Sigmoid colon (tissue), 6 donors: ENCODE measurements at regions not wholly inside any gene's neighbourhood (a gene's known extent, or its start where the extent isn't known, plus 50 kb on each side); places are given as distances from the start of the nearest gene placed in this dataset.

Source experiments
- DNase-seq: peaks from one replicate; pipeline ENCODE4 v3.0.0-alpha.2; 2019
- H3K27ac ChIP-seq, 4 donors: fragments of 200-600 bp; sonication (generic); one replicate each; pipeline ENCODE4 v1.5.1; 2016 to 2019; ENCODE audit warnings: mild to moderate bottlenecking in 1 of 4
- H3K27me3 ChIP-seq, 3 donors: fragments of 200-600 bp; sonication (generic); one replicate each; pipeline ENCODE4 v1.5.1; 2019; ENCODE audit warnings: mild to moderate bottlenecking in 1 of 3
- H3K36me3 ChIP-seq, 4 donors: fragments of 200-600 bp; sonication (generic); one replicate each; pipeline ENCODE4 v1.5.1; 2016 to 2019
- H3K4me1 ChIP-seq, 4 donors: fragments of 200-600 bp; sonication (generic); one replicate each; pipeline ENCODE4 v1.5.1; 2017 to 2019
- H3K4me3 ChIP-seq, 4 donors: fragments of 200-600 bp; sonication (generic); one replicate each; pipeline ENCODE4 v1.5.1; 2017 to 2019; ENCODE audit warnings: mild to moderate bottlenecking in 2 of 4, moderate library complexity in 1 of 4
- H3K9me3 ChIP-seq, 4 donors: fragments of 200-600 bp in 3 of 4; sonication (generic) in 3 of 4; one replicate each; pipeline versions ENCODE4 v1.5.1 to v1.6.1; 2013 to 2019
- CTCF ChIP-seq, 4 experiments: fragments of 450-650 bp in 3 of 4; fragments of 200-600 bp in 1 of 4; IDR thresholded peaks; one replicate each; pipeline ENCODE4 v1.5.1; 2016 to 2019; ENCODE audit warnings: antibody characterized with exemption in 4 of 4, mild to moderate bottlenecking in 3 of 4, moderate library complexity in 2 of 4
- EP300 ChIP-seq, 4 donors: sonication (generic); formaldehyde crosslinking; IDR thresholded peaks; one replicate each; pipeline ENCODE4 v1.6.1; 2017; ENCODE audit warnings: antibody characterized with exemption in 4 of 4
- POLR2A ChIP-seq, 2 donors: fragments of 450-650 bp; IDR thresholded peaks; one replicate each; pipeline ENCODE4 v1.6.1; 2016; ENCODE audit warnings: antibody characterized with exemption in 2 of 2, mild to moderate bottlenecking in 2 of 2, moderate library complexity in 2 of 2
- POLR2AphosphoS5 ChIP-seq, 4 donors: sonication (generic); formaldehyde crosslinking; IDR thresholded peaks; one replicate each; pipeline ENCODE4 v1.6.1; 2017; ENCODE audit warnings: antibody characterized with exemption in 4 of 4
- WGBS, 2 donors: extraction: QIAGEN DNeasy Blood & Tissue Kit; methylation state at CpG; one replicate each; pipeline ENCODE4 v1.1.7; 2013; 5-methylcytosine and 5-hydroxymethylcytosine counted together
- intact Hi-C: fragments of 100-400 bp; cut with DNase I; formaldehyde crosslinking; loops from one replicate; pipeline ENCODE4 v1.15.1; 2023
- donor health status: healthy with polysubstance abuse.
- donor health status: healthy.

GRCh38 chr13:18951412-18951811, 230.2 kb downstream of the TUBA3C start:
- H3K4me3 ChIP-seq, result no peak overlapping the region
- intact Hi-C loops, result no loop called here
- no peak for DNase-seq
- H3K9me3 ChIP-seq, result no peaks in the 10 kb centered on the region
- TF ChIP-seq CTCF (IDR thresholded peaks at IDR 0.05) (no peak), POLR2AphosphoS5 (IDR thresholded peaks at IDR 0.05) (no peak), EP300 (IDR thresholded peaks at IDR 0.05) (no peak), POLR2A (IDR thresholded peaks at IDR 0.05) (no peak)
- no peaks in the 10 kb centered on the region for H3K36me3 ChIP-seq
- no peaks in the 10 kb centered on the region for H3K4me1 ChIP-seq
- H3K27me3 ChIP-seq, result no peaks in the 10 kb centered on the region
- no peak overlapping the region for H3K27ac ChIP-seq
- 94 to 96% methylated on average over 13 of the region's 13 CpGs for WGBS, 2 donors

- TF ChIP-seq POLR2A (IDR thresholded peaks at IDR 0.05), result no peak
- 88 to 89% methylated on average over 7 of the region's 7 CpGs for WGBS, 2 donors
- no peak overlapping the region for H3K27ac ChIP-seq
- no peaks in the 10 kb centered on the region for H3K4me1 ChIP-seq
- H3K36me3 ChIP-seq, result no peaks in the 10 kb centered on the region
- H3K9me3 ChIP-seq, result no peaks in the 10 kb centered on the region
- intact Hi-C loops, result no loop called here
- peaks cover 0 to under 1% (median 0%) of the 10 kb centered on the region in 3 donors for H3K27me3 ChIP-seq
- no peak for DNase-seq
- no peak overlapping the region for H3K4me3 ChIP-seq
These were observed 231.7 kb downstream of the TUBA3C start for GRCh38 chr13:18949970-18950369.

GRCh38 chr13:18949489-18949761, 232.2 kb downstream of the TUBA3C start:
- H3K27me3 ChIP-seq, result peaks cover 0 to 6% (median 0%) of the 10 kb centered on the region in 3 donors
- H3K27ac ChIP-seq, result no peak overlapping the region
- no peaks in the 10 kb centered on the region for H3K36me3 ChIP-seq
- WGBS, 2 donors, result 64 to 67% methylated on average over 9 of the region's 9 CpGs
- no peak overlapping the region for H3K4me3 ChIP-seq
- intact Hi-C loops, result no loop called here
- DNase-seq, result no peak
- no peaks in the 10 kb centered on the region for H3K9me3 ChIP-seq
- no peak for TF ChIP-seq EP300 (IDR thresholded peaks at IDR 0.05)
- TF ChIP-seq POLR2A (IDR thresholded peaks at IDR 0.05), result no peak
- TF ChIP-seq CTCF (IDR thresholded peaks at IDR 0.05), result no peak
- TF ChIP-seq POLR2AphosphoS5 (IDR thresholded peaks at IDR 0.05), result no peak
- H3K4me1 ChIP-seq, result no peaks in the 10 kb centered on the region

GRCh38 chr13:18948664-18949488, 232.7 kb downstream of the TUBA3C start:
- Histone ChIP-seq H3K27me3 (peaks cover 0 to 9% (median 0%) of the 10 kb centered on the region in 3 donors), H3K4me3 (no peak overlapping the region), H3K4me1 (no peaks in the 10 kb centered on the region), H3K27ac (no peak overlapping the region), H3K36me3 (no peaks in the 10 kb centered on the region), H3K9me3 (no peaks in the 10 kb centered on the region)
- intact Hi-C loops, result no loop called here
- DNase-seq, result no peak
- WGBS, 2 donors, result 85 to 86% methylated on average over 19 of the region's 19 CpGs
- TF ChIP-seq POLR2A (IDR thresholded peaks at IDR 0.05) (no peak), CTCF (IDR thresholded peaks at IDR 0.05) (no peak), EP300 (IDR thresholded peaks at IDR 0.05) (no peak)

- Histone ChIP-seq H3K27me3 (peaks cover 0 to 9% (median 0%) of the 10 kb centered on the region in 3 donors), H3K4me1 (no peaks in the 10 kb centered on the region), H3K9me3 (no peaks in the 10 kb centered on the region), H3K27ac (no peak overlapping the region), H3K4me3 (no peak overlapping the region), H3K36me3 (no peaks in the 10 kb centered on the region)
- 57 to 62% methylated on average over 5 of the region's 5 CpGs for WGBS, 2 donors
- TF ChIP-seq CTCF (IDR thresholded peaks at IDR 0.05) (no peak), POLR2A (IDR thresholded peaks at IDR 0.05) (no peak), POLR2AphosphoS5 (IDR thresholded peaks at IDR 0.05) (no peak), EP300 (IDR thresholded peaks at IDR 0.05) (no peak)
- intact Hi-C loops, result no loop called here
- no peak for DNase-seq
These were observed 233.5 kb downstream of the TUBA3C start for GRCh38 chr13:18948012-18948663.
